Effector memory CD8-positive, alpha-beta T cell (primary cell): ENCODE measurements at regions not wholly inside any gene's neighbourhood (a gene's known extent, or its start where the extent isn't known, plus 50 kb on each side); places are given as distances from the start of the nearest gene placed in this dataset.

Source experiments
- ATAC-seq: fragments of 150-1000 bp; cut with Tn5 transposase; replicated peaks from 2 replicates; pipeline ENCODE4 v1.10.0; 2021; ENCODE audit warnings: mild to moderate bottlenecking, moderate library complexity
- DNase-seq, 3 experiments: peaks; one replicate each; pipeline ENCODE4 v3.0.0; 2021
- H3K27ac Mint-ChIP-seq, 2 donors: one replicate each; pipeline ENCODE4 v1.8.0; 2022; ENCODE audit warnings: mild to moderate bottlenecking in 2 of 2, mixed read lengths in 2 of 2, moderate library complexity in 2 of 2
- H3K27me3 Mint-ChIP-seq, 2 donors: one replicate each; pipeline ENCODE4 v1.8.0; 2022; ENCODE audit warnings: mixed read lengths in 2 of 2
- H3K36me3 Mint-ChIP-seq: one replicate; pipeline ENCODE4 v1.8.0; 2022; ENCODE audit warnings: mild to moderate bottlenecking, moderate library complexity, mixed read lengths; ENCODE audit not compliant: insufficient read depth
- H3K4me1 Mint-ChIP-seq, 2 donors: one replicate each; pipeline ENCODE4 v1.8.0; 2022; ENCODE audit warnings: low read depth in 2 of 2, mixed read lengths in 2 of 2
- H3K4me3 Mint-ChIP-seq, 2 donors: one replicate each; pipeline ENCODE4 v1.8.0; 2022; ENCODE audit warnings: mild to moderate bottlenecking in 2 of 2, mixed read lengths in 2 of 2, moderate library complexity in 2 of 2
- H3K9me3 Mint-ChIP-seq, 2 donors: one replicate each; pipeline ENCODE4 v1.8.0; 2022; ENCODE audit warnings: mixed read lengths in 2 of 2

DNA sequence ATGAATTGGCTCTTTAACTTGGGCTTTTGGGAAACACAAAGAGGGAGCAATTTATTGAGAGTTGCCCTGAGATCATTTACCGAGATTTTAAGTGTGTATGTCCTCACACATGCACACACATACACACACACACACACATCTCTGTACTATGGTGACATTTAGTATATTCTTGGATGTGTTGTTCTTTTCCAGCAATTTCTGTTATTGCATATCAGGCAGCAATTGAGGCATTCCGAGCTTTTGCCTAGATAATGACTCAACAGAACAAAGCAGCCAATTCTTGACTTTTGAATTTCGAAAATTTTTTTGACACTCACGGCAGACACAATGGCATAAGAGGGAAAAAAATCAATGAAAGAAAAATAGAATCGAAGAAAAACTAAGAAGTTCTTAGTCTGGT is 248.5 kb downstream of the DUSP6 start:
- ATAC-seq (no peak), DNase-seq (no peak)
- Mint-ChIP-seq H3K36me3 (no peaks in the 10 kb centered on the region), H3K27ac (no peak overlapping the region), H3K4me1 (no peaks in the 10 kb centered on the region), H3K4me3 (no peak overlapping the region), H3K9me3 (no peaks in the 10 kb centered on the region), H3K27me3 (peaks cover 0 to 9% of the 10 kb centered on the region in 2 donors)

DNA sequence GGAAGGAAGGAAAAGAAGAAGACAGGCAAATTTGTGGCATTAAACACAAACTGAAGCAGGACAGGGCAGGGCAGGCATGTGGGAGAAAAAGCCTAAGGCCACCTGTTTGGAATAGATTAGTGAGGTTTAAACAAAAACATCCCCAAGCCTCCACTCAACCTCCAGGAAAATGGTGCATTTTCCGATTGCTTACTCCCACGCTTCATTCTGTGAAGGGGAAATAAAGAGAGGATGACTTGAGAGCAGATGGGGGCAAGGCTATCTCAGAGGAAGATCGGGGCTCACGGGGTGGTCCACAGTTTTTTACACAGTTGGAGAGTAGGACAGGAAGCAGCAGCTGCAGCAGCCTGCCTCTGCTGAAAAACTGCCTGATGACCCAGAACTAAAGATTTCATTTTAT is 250.9 kb downstream of the DUSP6 start:
- DNase-seq (no peak), ATAC-seq (no peak)
- Mint-ChIP-seq H3K4me3 (no peak overlapping the region), H3K36me3 (no peaks in the 10 kb centered on the region), H3K27me3 (peaks cover 0 to 9% of the 10 kb centered on the region in 2 donors), H3K9me3 (no peaks in the 10 kb centered on the region), H3K27ac (no peak overlapping the region), H3K4me1 (no peaks in the 10 kb centered on the region)

DNA sequence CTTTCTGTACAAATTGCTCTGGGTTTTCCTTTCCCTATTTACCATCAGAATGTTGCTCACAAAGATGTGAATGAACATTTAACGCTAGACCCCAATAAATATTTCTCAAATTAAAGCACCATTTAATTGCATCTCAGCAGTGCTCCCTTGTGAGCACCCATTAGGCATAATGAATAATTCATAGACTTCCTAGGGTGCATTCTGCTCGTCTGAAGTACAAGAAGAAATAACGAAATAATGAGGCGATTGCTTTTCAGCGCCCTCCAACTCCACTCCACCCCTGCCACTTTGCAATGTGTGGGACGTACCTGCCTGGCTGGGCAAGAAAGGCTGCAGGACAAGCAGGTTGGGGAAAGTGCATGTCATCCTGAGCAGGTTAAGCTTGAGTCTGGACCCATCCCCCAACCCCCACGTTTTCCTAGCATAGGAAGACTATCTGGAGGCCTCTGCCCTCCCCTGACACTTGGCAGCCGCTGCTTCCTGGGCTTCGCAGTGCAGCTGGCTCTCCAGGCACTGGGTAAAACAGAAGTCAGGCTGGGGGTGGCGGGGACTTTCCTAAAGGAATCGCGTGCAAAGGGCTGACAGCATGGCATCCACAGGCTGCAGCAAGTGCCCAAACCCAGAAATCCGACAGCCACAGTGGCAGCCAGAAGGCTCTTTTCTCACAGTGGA is 253.7 kb downstream of the DUSP6 start:
- no peak overlapping the region for H3K27ac Mint-ChIP-seq
- no peaks in the 10 kb centered on the region for H3K4me1 Mint-ChIP-seq
- H3K27me3 Mint-ChIP-seq, result peaks cover 0 to 9% of the 10 kb centered on the region in 2 donors
- no peaks in the 10 kb centered on the region for H3K36me3 Mint-ChIP-seq
- H3K4me3 Mint-ChIP-seq, result no peak overlapping the region
- no peak for DNase-seq
- no peak for ATAC-seq
- no peaks in the 10 kb centered on the region for H3K9me3 Mint-ChIP-seq

DNA sequence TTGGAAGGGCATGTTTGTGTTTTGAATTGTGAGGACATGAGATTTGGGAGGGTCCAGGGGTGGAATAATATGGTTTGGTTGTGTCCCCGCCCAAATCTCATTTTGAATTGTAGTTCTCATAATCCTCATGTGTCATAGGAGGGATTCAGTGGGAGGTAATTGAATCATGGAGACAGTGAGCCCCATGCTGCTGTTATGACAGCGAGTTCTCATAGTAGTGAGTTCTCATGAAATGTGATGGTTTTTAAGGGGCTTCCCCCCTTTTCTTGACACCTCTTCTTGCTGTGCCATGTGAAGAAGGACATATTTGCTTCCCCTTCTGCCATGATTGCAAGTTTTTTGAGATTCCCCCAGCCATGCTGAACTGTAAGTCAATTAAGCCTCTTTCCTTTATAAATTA is 260.0 kb downstream of the DUSP6 start:
- DNase-seq, result no peak
- Mint-ChIP-seq H3K27me3 (peaks cover 0 to 17% of the 10 kb centered on the region in 2 donors), H3K4me1 (no peaks in the 10 kb centered on the region), H3K4me3 (no peak overlapping the region), H3K27ac (no peak overlapping the region), H3K36me3 (no peaks in the 10 kb centered on the region), H3K9me3 (no peaks in the 10 kb centered on the region)
- ATAC-seq, result no peak

DNA sequence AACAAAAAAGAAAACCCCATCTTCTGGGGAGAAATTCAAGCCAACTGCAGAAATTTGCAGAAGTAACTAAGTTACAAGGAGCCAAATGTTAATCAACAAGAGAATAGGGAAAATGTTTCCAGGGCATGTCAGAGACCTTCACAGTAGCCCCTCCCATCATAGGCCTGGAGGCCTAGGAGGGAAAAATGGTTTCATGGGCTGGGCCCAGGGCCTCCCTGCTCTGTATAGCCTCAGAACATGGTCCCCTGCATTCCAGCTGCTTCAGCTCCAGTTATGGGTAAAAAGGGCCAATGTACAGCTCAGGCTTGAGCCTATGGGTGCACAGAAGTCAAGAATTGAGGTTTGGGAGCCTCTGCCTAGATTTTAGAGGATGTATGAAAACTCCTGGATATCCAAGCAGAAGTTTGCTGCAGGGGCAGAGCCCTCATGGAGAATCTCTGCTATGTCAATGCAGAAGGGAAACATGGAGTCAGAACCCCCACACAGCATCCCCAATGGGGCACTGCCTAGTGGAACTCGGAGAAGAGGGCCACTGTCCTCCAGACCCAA is 260.9 kb downstream of the DUSP6 start:
- ATAC-seq, result no peak
- H3K27ac Mint-ChIP-seq, result no peak overlapping the region

DNA sequence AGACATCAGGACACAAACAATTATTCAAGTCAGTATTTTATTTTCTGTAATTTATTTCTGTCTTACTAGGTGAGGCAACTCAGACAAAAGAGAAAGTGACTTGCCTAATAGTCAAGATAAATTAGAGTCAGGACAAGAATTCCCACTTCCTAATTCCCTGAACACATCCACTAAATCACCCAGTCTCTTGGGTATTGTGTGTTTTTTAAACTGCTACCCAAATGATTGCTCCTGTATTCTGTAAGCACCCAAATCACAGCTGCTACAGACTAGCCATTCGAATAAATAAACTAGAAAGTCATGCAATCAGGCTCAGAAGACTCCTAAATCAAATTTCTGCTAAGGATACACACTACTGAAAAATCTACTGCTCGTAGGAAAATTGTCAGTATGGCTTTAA is 263.0 kb downstream of the DUSP6 start:
- H3K27me3 Mint-ChIP-seq, result peaks cover 21 to 40% of the 10 kb centered on the region in 2 donors
- H3K4me1 Mint-ChIP-seq, result no peaks in the 10 kb centered on the region
- no peaks in the 10 kb centered on the region for H3K36me3 Mint-ChIP-seq
- H3K4me3 Mint-ChIP-seq, result no peak overlapping the region
- no peak for DNase-seq
- no peak for ATAC-seq
- H3K27ac Mint-ChIP-seq, result no peak overlapping the region
- H3K9me3 Mint-ChIP-seq, result no peaks in the 10 kb centered on the region

More for the DNA sequence above, 260.9 kb downstream of the DUSP6 start:
- Mint-ChIP-seq H3K36me3 (no peaks in the 10 kb centered on the region), H3K27me3 (peaks cover under 1 to 22% of the 10 kb centered on the region in 2 donors), H3K4me3 (no peak overlapping the region), H3K9me3 (no peaks in the 10 kb centered on the region), H3K4me1 (no peaks in the 10 kb centered on the region)
- no peak for DNase-seq

DNA sequence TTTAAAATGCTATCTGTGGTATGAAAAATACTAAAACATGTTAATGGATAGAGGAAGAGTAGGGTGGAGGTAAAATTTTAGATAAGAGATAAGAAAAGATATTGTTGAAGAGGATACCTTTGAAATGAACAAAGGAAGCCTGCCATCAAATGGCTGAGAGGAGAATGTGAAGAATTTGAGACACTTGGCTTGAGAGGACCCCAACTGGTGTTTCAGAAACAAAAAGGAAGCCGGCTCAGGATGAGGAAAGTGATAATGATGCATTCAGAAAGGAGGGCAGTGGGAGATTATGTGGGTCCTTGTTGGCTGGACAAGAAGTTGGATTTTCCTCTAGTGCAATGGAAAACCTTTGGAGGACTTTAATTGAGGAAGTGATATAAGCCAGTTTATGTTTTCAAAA is 264.4 kb downstream of the DUSP6 start:
- H3K4me1 Mint-ChIP-seq, result no peaks in the 10 kb centered on the region
- H3K36me3 Mint-ChIP-seq, result no peaks in the 10 kb centered on the region
- no peaks in the 10 kb centered on the region for H3K9me3 Mint-ChIP-seq
- no peak overlapping the region for H3K27ac Mint-ChIP-seq
- H3K27me3 Mint-ChIP-seq, result peaks cover 33 to 45% of the 10 kb centered on the region in 2 donors
- no peak for DNase-seq
- ATAC-seq, result no peak
- no peak overlapping the region for H3K4me3 Mint-ChIP-seq

DNA sequence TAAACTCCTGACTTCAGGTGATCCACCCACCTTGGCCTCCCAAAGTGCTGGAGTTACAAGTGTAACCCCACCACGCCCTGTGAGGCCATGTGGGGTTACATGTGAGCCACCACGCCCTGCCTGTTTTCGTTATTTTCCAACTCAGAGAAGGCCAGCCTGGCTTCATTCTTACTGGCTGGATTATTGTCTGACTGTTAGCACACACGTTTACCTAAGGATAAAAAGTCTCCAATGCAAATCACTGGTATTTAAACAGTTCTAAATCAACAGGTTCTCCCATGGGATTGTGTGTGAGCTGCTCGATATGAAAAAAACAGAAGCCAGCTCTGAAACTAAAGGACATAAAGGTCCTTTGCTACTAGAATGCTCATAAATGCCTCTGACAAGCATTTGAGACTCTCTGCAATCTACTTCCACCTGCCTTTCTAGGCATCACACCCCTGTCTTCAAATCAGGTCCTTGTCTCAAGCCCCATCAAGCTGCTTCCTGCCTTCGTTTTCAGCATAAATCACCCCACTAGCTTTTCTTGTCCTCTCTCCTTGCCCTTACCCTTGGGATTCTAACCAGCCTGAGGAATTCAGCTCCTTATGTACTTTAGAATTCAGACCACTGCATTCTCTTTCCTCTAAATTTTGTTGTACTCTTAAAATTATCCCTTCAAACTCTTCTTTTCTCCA is 265.0 kb downstream of the DUSP6 start:
- no peak overlapping the region for H3K4me3 Mint-ChIP-seq

DNA sequence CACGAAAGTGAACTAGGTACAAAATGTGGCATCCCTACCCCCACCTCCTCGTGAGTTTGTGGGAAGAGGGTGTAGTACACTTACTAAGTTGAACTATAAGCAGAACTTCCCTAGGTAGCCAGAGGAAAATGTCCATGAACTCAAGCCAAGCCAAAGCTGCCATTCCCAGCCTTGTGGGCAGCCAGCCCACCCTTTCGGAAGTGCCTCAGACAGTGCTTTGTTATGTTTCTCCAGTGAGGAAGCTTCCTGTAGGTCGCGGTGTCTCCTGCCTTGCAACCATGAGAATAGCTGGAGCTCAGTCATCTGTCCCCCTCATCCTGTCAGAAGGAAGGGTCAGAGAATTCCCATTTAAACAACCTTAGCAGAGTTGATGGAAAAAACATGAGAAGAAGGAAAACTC is 266.9 kb downstream of the DUSP6 start:
- Mint-ChIP-seq H3K27me3 (peaks cover 48 to 49% of the 10 kb centered on the region in 2 donors), H3K27ac (no peak overlapping the region)

More for the DNA sequence above, 265.0 kb downstream of the DUSP6 start:
- DNase-seq (no peak), ATAC-seq (no peak)
- H3K4me1 Mint-ChIP-seq, result no peaks in the 10 kb centered on the region
- H3K27ac Mint-ChIP-seq, result no peak overlapping the region
- H3K27me3 Mint-ChIP-seq, result peaks cover 36 to 44% of the 10 kb centered on the region in 2 donors
- no peaks in the 10 kb centered on the region for H3K9me3 Mint-ChIP-seq
- H3K36me3 Mint-ChIP-seq, result no peaks in the 10 kb centered on the region

DNA sequence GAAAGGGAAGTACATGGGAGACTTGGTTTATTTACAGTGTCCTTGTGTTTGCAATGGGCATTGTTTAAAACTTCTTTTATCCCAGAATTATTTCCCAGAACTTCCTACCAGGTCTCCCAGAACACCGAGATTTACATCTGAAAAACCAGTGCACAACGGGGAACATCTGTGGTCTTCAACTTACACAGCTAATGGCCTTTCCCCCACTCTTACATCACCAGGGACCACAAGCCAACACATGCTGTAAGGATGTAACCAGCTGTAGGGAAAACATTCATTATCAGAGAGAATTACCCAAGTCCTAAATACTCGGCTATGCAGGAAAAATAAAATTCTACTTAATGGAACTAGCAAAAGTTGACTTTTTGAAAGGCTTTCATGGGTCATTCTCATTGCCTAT is 267.6 kb downstream of the DUSP6 start:
- no peaks in the 10 kb centered on the region for H3K36me3 Mint-ChIP-seq
- peaks cover 0 to 2% of the 10 kb centered on the region in 2 donors for H3K4me1 Mint-ChIP-seq
- H3K4me3 Mint-ChIP-seq, result no peak overlapping the region
- peaks cover 48 to 49% of the 10 kb centered on the region in 2 donors for H3K27me3 Mint-ChIP-seq
- no peak for ATAC-seq
- no peak overlapping the region for H3K27ac Mint-ChIP-seq
- H3K9me3 Mint-ChIP-seq, result no peaks in the 10 kb centered on the region
- DNase-seq, result no peak

More for the DNA sequence above, 266.9 kb downstream of the DUSP6 start:
- Mint-ChIP-seq H3K36me3 (no peaks in the 10 kb centered on the region), H3K9me3 (no peaks in the 10 kb centered on the region), H3K4me3 (no peak overlapping the region), H3K4me1 (peaks cover 0 to 2% of the 10 kb centered on the region in 2 donors)
- ATAC-seq (no peak), DNase-seq (no peak)

DNA sequence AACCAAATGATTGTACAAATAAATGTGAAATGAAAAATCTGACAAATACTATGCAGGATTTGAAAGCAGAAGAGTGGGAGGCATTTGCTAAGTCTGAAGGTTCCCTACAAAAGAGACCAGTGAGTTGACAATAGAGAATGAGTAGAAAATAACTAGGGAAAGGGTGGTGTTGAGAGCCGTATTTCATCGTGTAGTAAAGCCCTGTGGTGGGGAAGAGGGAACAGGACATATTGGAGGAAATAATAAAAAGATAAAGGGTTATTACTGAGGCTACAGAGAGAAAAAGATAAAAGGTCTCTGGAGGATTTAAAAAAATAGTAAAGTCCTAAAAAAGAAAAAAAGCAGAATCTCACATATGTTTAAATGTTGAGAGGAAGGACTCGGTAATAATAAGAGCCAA is 268.8 kb downstream of the DUSP6 start:
- no peak for DNase-seq

DNA sequence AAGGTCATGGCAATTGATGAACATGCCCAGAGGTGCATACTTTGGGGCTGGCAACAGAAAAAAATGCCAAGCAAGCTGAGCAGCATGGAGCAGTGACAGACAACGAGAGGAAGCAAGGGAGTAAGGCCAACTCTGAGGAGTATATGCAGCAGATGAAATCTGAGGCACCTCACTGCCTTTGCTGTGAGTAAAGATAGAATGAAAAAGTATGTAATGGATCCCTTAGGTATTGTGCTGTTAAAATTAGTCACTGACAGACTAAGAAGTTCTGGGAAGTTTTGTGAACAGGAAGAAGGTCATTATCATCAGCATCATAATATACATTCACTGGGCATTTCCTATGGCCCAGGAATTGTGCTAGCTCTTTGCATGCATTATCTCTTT is 269.9 kb downstream of the DUSP6 start:
- Mint-ChIP-seq H3K9me3 (no peaks in the 10 kb centered on the region), H3K27me3 (peaks cover 38 to 49% of the 10 kb centered on the region in 2 donors), H3K4me3 (no peak overlapping the region), H3K36me3 (no peaks in the 10 kb centered on the region), H3K27ac (no peak overlapping the region), H3K4me1 (peaks cover 0 to 2% of the 10 kb centered on the region in 2 donors)
- DNase-seq (no peak), ATAC-seq (no peak)

More for the DNA sequence above, 268.8 kb downstream of the DUSP6 start:
- H3K4me1 Mint-ChIP-seq, result peaks cover 0 to 2% of the 10 kb centered on the region in 2 donors
- no peak overlapping the region for H3K27ac Mint-ChIP-seq
- ATAC-seq, result no peak
- H3K9me3 Mint-ChIP-seq, result no peaks in the 10 kb centered on the region
- H3K36me3 Mint-ChIP-seq, result no peaks in the 10 kb centered on the region
- peaks cover 48 to 49% of the 10 kb centered on the region in 2 donors for H3K27me3 Mint-ChIP-seq
- no peak overlapping the region for H3K4me3 Mint-ChIP-seq

DNA sequence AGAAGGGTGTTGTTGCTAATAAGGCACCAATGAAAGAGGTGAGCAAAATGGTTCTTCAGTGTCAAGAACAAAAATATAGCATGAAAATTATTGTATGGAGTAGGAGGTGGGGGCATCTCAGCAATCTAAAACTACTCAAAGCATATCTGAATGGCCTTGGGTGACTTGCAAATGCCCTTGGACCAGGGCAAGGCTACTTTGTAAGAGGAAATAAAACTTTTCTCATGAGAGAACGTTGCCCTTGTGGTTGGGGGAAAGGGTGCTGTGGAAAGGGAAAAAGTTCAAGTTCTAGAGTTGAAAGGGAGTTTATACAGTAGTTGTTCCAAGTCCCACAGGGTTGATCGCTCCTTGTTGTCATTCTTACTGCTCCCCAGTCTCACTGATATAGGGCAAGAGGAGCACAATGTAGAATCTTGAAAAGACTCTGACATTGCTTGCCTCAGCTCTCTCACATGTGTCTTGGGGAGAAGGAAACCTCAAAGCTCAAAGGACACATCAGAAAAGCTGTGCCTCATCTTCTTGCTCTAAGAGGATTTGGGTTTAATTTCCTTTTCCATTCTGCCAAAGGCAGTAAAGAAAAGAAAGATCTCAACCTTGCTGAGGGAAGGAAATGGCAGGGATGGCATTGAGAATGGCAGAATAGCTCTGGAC is 270.5 kb downstream of the DUSP6 start:
- DNase-seq, result no peak
- Mint-ChIP-seq H3K27ac (no peak overlapping the region), H3K4me3 (no peak overlapping the region), H3K9me3 (no peaks in the 10 kb centered on the region), H3K27me3 (peaks cover 34 to 49% of the 10 kb centered on the region in 2 donors), H3K4me1 (peaks cover 0 to 2% of the 10 kb centered on the region in 2 donors), H3K36me3 (no peaks in the 10 kb centered on the region)
- ATAC-seq, result no peak
